ENCODE measurements at regions not wholly inside any gene's neighbourhood (a gene's known extent, or its start where the extent isn't known, plus 50 kb on each side); places are given as distances from the start of the nearest gene placed in this dataset.

DNA sequence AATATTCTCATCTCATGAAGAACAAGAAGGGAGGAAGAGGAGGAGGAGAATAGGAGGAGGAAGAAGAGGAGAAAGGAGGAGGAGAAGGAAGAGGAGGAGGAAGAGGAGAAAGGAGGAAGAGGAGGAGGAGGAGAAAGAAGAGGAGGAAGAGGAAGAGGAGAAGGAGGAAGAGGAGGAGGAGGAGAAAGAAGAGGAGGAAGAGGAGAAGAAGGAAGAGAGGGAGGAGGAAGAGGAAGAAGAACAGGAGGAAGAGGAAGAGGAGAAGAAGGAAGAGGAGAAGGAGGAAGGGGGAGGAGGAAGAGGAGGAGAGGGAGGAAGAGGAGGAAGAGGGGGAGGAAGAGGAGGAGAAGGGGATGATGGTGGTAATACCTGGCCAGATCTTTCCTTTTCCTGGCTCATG is 70.0 kb upstream of the PTPRM start:
- H3K27me3 ChIP-seq (replicated peaks in 1 of 4; ENCODE audit: control extremely low read depth in 1 of 4, control insufficient read depth in 3 of 4, insufficient read depth in 4 of 4, low read length in 3 of 4): no peaks in the 10 kb centered on the region
- DNase-seq (no peak), ATAC-seq (ENCODE audit: low read depth) (no peak)
- no peaks in the 10 kb centered on the region for H3K4me1 Mint-ChIP-seq
- H3K36me3 ChIP-seq (replicated peaks in 1 of 2; ENCODE audit: control extremely low read depth in 1 of 2, control insufficient read depth in 1 of 2, extremely low read depth in 1 of 2, insufficient read depth in 2 of 2, low read length in 1 of 2): no peaks in the 10 kb centered on the region
- no peak overlapping the region for H3K27ac Mint-ChIP-seq
- no peaks in the 10 kb centered on the region for H3K4me1 ChIP-seq (ENCODE audit: control insufficient read depth in 2 of 2, insufficient read depth in 2 of 2, low read length in 2 of 2)
- H2AFZ ChIP-seq (ENCODE audit: insufficient read depth, low read depth, low read length, poor library complexity, severe bottlenecking): no peak overlapping the region
- H3K9me3 ChIP-seq (ENCODE audit: control extremely low read depth in 1 of 3, control insufficient read depth in 2 of 3, insufficient read depth in 1 of 3, low read length in 2 of 3): peaks cover 0 to under 1% (median 0%) of the 10 kb centered on the region in 3 donors
- TF ChIP-seq, protein P1, sequence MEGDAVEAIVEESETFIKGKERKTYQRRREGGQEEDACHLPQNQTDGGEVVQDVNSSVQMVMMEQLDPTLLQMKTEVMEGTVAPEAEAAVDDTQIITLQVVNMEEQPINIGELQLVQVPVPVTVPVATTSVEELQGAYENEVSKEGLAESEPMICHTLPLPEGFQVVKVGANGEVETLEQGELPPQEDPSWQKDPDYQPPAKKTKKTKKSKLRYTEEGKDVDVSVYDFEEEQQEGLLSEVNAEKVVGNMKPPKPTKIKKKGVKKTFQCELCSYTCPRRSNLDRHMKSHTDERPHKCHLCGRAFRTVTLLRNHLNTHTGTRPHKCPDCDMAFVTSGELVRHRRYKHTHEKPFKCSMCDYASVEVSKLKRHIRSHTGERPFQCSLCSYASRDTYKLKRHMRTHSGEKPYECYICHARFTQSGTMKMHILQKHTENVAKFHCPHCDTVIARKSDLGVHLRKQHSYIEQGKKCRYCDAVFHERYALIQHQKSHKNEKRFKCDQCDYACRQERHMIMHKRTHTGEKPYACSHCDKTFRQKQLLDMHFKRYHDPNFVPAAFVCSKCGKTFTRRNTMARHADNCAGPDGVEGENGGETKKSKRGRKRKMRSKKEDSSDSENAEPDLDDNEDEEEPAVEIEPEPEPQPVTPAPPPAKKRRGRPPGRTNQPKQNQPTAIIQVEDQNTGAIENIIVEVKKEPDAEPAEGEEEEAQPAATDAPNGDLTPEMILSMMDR (IDR thresholded peaks at IDR 0.05): no peak
- no peak for TF ChIP-seq EZH2 (IDR thresholded peaks at IDR 0.05; ENCODE audit: borderline replicate concordance, insufficient read depth, low read depth, low read length, poor library complexity, severe bottlenecking)
- CTCF ChIA-PET: no interaction called here
- H3K79me2 ChIP-seq (ENCODE audit: control insufficient read depth, insufficient read depth, low read length): no peaks in the 10 kb centered on the region
- H3K27me3 Mint-ChIP-seq: no peaks in the 10 kb centered on the region
- H3K9ac ChIP-seq (ENCODE audit: low read length): no peak overlapping the region
- peaks cover 3% of the 10 kb centered on the region for H3K9me3 Mint-ChIP-seq (ENCODE audit: insufficient read depth)
- POLR2A ChIA-PET: no interaction called here
- no peak overlapping the region for H3K4me3 Mint-ChIP-seq
- no peaks in the 10 kb centered on the region for H4K20me1 ChIP-seq (ENCODE audit: control insufficient read depth, insufficient read depth, low read length, poor library complexity, severe bottlenecking)
- intact Hi-C loops (cut with micrococcal nuclease): no loop called here
- H3K4me3 ChIP-seq (ENCODE audit: control extremely low read depth in 1 of 5, extremely low read depth in 1 of 5, insufficient read depth in 1 of 5, low read depth in 2 of 5, low read length in 4 of 5): no peak overlapping the region
- no peak overlapping the region for H3K27ac ChIP-seq (ENCODE audit: low read length in 2 of 2)
- H3K4me2 ChIP-seq (replicated peaks; ENCODE audit: low read depth, low read length, poor library complexity, severe bottlenecking): no peak overlapping the region

DNA sequence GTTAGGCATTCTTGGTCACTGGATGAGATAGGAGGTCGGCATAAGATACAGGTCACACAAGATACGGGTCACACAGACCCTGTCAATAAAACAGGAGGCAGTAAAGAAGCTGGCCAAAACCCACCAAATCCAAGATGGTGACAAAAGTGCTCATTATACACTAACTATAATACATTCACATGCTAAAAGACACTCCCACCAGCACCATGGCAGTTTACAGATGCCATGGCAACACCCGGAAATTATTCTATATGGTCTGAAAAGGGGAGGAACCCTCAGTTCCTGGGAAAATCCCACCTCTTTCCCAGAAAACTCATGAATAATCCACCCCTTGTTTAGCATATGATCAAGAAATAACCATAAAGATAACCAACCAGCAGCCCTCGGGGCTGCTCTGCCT is 56.0 kb upstream of the PTPRM start:
- no peaks in the 10 kb centered on the region for H3K79me2 ChIP-seq (ENCODE audit: control insufficient read depth, insufficient read depth, low read length)
- H3K27ac ChIP-seq (ENCODE audit: low read length in 2 of 2): no peak overlapping the region
- H4K20me1 ChIP-seq (ENCODE audit: control insufficient read depth, insufficient read depth, low read length, poor library complexity, severe bottlenecking): no peaks in the 10 kb centered on the region
- H3K36me3 ChIP-seq (replicated peaks in 1 of 2; ENCODE audit: control extremely low read depth in 1 of 2, control insufficient read depth in 1 of 2, extremely low read depth in 1 of 2, insufficient read depth in 2 of 2, low read length in 1 of 2): no peaks in the 10 kb centered on the region
- intact Hi-C loops (cut with micrococcal nuclease): no loop called here
- POLR2A ChIA-PET: no interaction called here
- WGBS (ENCODE audit: insufficient coverage): no CpG with 5 or more reads among the region's 4 CpGs
- CTCF ChIA-PET: no interaction called here
- no peak overlapping the region for H3K4me3 ChIP-seq (ENCODE audit: control extremely low read depth in 1 of 5, extremely low read depth in 1 of 5, insufficient read depth in 1 of 5, low read depth in 2 of 5, low read length in 4 of 5)
- ATAC-seq (ENCODE audit: low read depth) (no peak), DNase-seq (no peak)
- TF ChIP-seq, protein P1 (IDR thresholded peaks at IDR 0.05): no peak
- TF ChIP-seq EZH2 (IDR thresholded peaks at IDR 0.05; ENCODE audit: borderline replicate concordance, insufficient read depth, low read depth, low read length, poor library complexity, severe bottlenecking): no peak
- H3K4me2 ChIP-seq (replicated peaks; ENCODE audit: low read depth, low read length, poor library complexity, severe bottlenecking): no peak overlapping the region
- Mint-ChIP-seq H3K27me3 (no peaks in the 10 kb centered on the region), H3K4me3 (no peak overlapping the region), H3K4me1 (no peaks in the 10 kb centered on the region), H3K27ac (no peak overlapping the region), H3K9me3 (ENCODE audit: insufficient read depth) (peaks cover 2% of the 10 kb centered on the region)
- no peaks in the 10 kb centered on the region for H3K27me3 ChIP-seq (replicated peaks in 1 of 4; ENCODE audit: control extremely low read depth in 1 of 4, control insufficient read depth in 3 of 4, insufficient read depth in 4 of 4, low read length in 3 of 4)
- H3K9me3 ChIP-seq (ENCODE audit: control extremely low read depth in 1 of 3, control insufficient read depth in 2 of 3, insufficient read depth in 1 of 3, low read length in 2 of 3): peaks cover 0 to 2% (median 0%) of the 10 kb centered on the region in 3 donors
- no peaks in the 10 kb centered on the region for H3K4me1 ChIP-seq (ENCODE audit: control insufficient read depth in 2 of 2, insufficient read depth in 2 of 2, low read length in 2 of 2)
- no peak overlapping the region for H2AFZ ChIP-seq (ENCODE audit: insufficient read depth, low read depth, low read length, poor library complexity, severe bottlenecking)
- H3K9ac ChIP-seq (ENCODE audit: low read length): no peak overlapping the region
